D721Med (cell line): ENCODE measurements at regions not wholly inside any gene's neighbourhood (a gene's known extent, or its start where the extent isn't known, plus 50 kb on each side); places are given as distances from the start of the nearest gene placed in this dataset.

Experiments
- DNase-seq: peaks from one replicate; pipeline ENCODE4 v3.0.0; 2011; ENCODE audit warnings: low spot score; ENCODE audit not compliant: insufficient read length
- FAIRE-seq: peaks from 2 replicates; lab custom pipeline; 2011; peaks lifted over from hg19 to GRCh38; lab: Jason Lieb, UNC
- CTCF ChIP-seq: IDR thresholded peaks from 2 replicates; pipeline ENCODE4 v1.5.1; 2012; ENCODE audit warnings: mild to moderate bottlenecking, control low read depth; ENCODE audit not compliant: insufficient read depth; ENCODE audit errors: missing control alignments

- TF ChIP-seq CTCF: no peak
- FAIRE-seq: no peak
Observed at GRCh38 chr2:48259811-48260210, 54.7 kb upstream of the FOXN2 start.

GRCh38 chr2:48264627-48265026, 49.9 kb upstream of the FOXN2 start:
- no peak for TF ChIP-seq CTCF
- FAIRE-seq: no peak
- DNase-seq: no peak

More at GRCh38 chr2:48259811-48260210, 54.7 kb upstream of the FOXN2 start:
- no peak for DNase-seq
